Esophagus squamous epithelium (tissue), 5 donors: ENCODE measurements at regions not wholly inside any gene's neighbourhood (a gene's known extent, or its start where the extent isn't known, plus 50 kb on each side); places are given as distances from the start of the nearest gene placed in this dataset.

Experiments
- DNase-seq: peaks from one replicate; lab custom pipeline; 2025; lab: John Stamatoyannopoulos, UW
- H3K27ac ChIP-seq, 4 donors: fragments of 200-600 bp; sonication (generic); one replicate each; pipeline ENCODE4 v1.5.1; 2016 to 2019; ENCODE audit warnings: mild to moderate bottlenecking in 1 of 4
- H3K27me3 ChIP-seq, 4 donors: fragments of 200-600 bp; sonication (generic); 1 replicate in 3 of 4; 2 replicates in 1 of 4; pipeline versions ENCODE4 v1.5.1 to v1.6.0; 2017 to 2021; ENCODE audit warnings: antibody characterized with exemption in 1 of 4
- H3K36me3 ChIP-seq, 3 donors: fragments of 200-600 bp; sonication (generic); one replicate each; pipeline ENCODE4 v1.5.1; 2016 to 2019
- H3K4me1 ChIP-seq, 3 donors: fragments of 200-600 bp; sonication (generic); one replicate each; pipeline ENCODE4 v1.5.1; 2017 to 2019
- H3K4me3 ChIP-seq, 4 donors: fragments of 200-600 bp; sonication (generic); 1 replicate in 3 of 4; 2 replicates in 1 of 4; pipeline ENCODE4 v1.5.1; 2016 to 2019; ENCODE audit warnings: mild to moderate bottlenecking in 2 of 4, moderate library complexity in 1 of 4
- H3K9me3 ChIP-seq, 3 donors: fragments of 200-600 bp; sonication (generic); one replicate each; pipeline ENCODE4 v1.5.1; 2016 to 2019
- CTCF ChIP-seq, 6 experiments: fragments of 450-650 bp in 4 of 6; fragments of 200-600 bp in 2 of 6; sonication (generic) in 2 of 6; IDR thresholded peaks; one replicate each; pipeline ENCODE4 v1.5.1; 2016 to 2019; ENCODE audit warnings: antibody characterized with exemption in 6 of 6, mild to moderate bottlenecking in 4 of 6, moderate library complexity in 4 of 6
- POLR2A ChIP-seq, 4 donors: fragments of 450-650 bp; IDR thresholded peaks; one replicate each; pipeline ENCODE4 v1.6.1; 2017; ENCODE audit warnings: antibody characterized with exemption in 4 of 4, mild to moderate bottlenecking in 4 of 4, moderate library complexity in 3 of 4
- WGBS, 2 donors: methylation state at CpG; one replicate each; pipeline ENCODE4 v1.1.5; 2018; 5-methylcytosine and 5-hydroxymethylcytosine counted together
- intact Hi-C: fragments of 100-400 bp; cut with DNase I; formaldehyde crosslinking; loops from one replicate; pipeline ENCODE4 v1.15.0; 2022
- donor health status: DM: yes; HTN: yes; CAD: no.

GRCh38 chr15:26113296-26113695 lies 250.2 kb upstream of the ATP10A start:
- 73 to 75% methylated on average over 9 to 10 of the region's 10 CpGs for WGBS, 2 donors
- no peak overlapping the region for H3K27ac ChIP-seq
- H3K36me3 ChIP-seq: no peaks in the 10 kb centered on the region
- H3K27me3 ChIP-seq: no peaks in the 10 kb centered on the region
- H3K4me1 ChIP-seq: peaks cover 0 to 12% (median 0%) of the 10 kb centered on the region in 3 donors
- intact Hi-C loops: no loop called here
- no peaks in the 10 kb centered on the region for H3K9me3 ChIP-seq
- H3K4me3 ChIP-seq: no peak overlapping the region
- no peak for DNase-seq
- no peak for TF ChIP-seq POLR2A (IDR thresholded peaks at IDR 0.05)

- Histone ChIP-seq H3K9me3 (peaks cover 0 to 6% (median 4%) of the 10 kb centered on the region in 3 donors), H3K36me3 (no peaks in the 10 kb centered on the region), H3K27me3 (no peaks in the 10 kb centered on the region), H3K27ac (no peak overlapping the region), H3K4me3 (no peak overlapping the region), H3K4me1 (no peaks in the 10 kb centered on the region)
- TF ChIP-seq POLR2A (IDR thresholded peaks at IDR 0.05) (no peak), CTCF (IDR thresholded peaks at IDR 0.05) (no peak)
- 63 to 70% methylated on average over 4 of the region's 4 CpGs for WGBS, 2 donors
- intact Hi-C loops: no loop called here
- DNase-seq: no peak
Observed at GRCh38 chr15:26109203-26109602, 246.1 kb upstream of the ATP10A start.

- peaks cover 0 to 6% (median 0%) of the 10 kb centered on the region in 3 donors for H3K4me1 ChIP-seq
- H3K27ac ChIP-seq: no peak overlapping the region
- peaks cover 0 to 6% (median 4%) of the 10 kb centered on the region in 3 donors for H3K9me3 ChIP-seq
- intact Hi-C loops: no loop called here
- no peaks in the 10 kb centered on the region for H3K27me3 ChIP-seq
- no peak for DNase-seq
- TF ChIP-seq POLR2A (IDR thresholded peaks at IDR 0.05): no peak
- TF ChIP-seq CTCF (IDR thresholded peaks at IDR 0.05): no peak
- H3K4me3 ChIP-seq: no peak overlapping the region
- WGBS, 2 donors: 85 to 88% methylated on average over 2 to 3 of the region's 3 CpGs
- no peaks in the 10 kb centered on the region for H3K36me3 ChIP-seq
Observed at GRCh38 chr15:26106556-26106955, 243.4 kb upstream of the ATP10A start.

GRCh38 chr15:26103002-26103404 lies 239.9 kb upstream of the ATP10A start:
- TF ChIP-seq POLR2A (IDR thresholded peaks at IDR 0.05) (no peak), CTCF (IDR thresholded peaks at IDR 0.05) (no peak)
- WGBS, 2 donors: 40 to 74% methylated on average over 7 of the region's 7 CpGs
- DNase-seq: no peak
- H3K27ac ChIP-seq: no peak overlapping the region
- H3K9me3 ChIP-seq: peaks cover 0 to 6% (median 4%) of the 10 kb centered on the region in 3 donors
- H3K4me3 ChIP-seq: no peak overlapping the region
- intact Hi-C loops: no loop called here
- no peaks in the 10 kb centered on the region for H3K27me3 ChIP-seq
- H3K36me3 ChIP-seq: no peaks in the 10 kb centered on the region
- H3K4me1 ChIP-seq: peaks cover 0 to 6% (median 0%) of the 10 kb centered on the region in 3 donors

GRCh38 chr15:26102365-26102764 lies 239.2 kb upstream of the ATP10A start:
- intact Hi-C loops: no loop called here
- DNase-seq: no peak
- Histone ChIP-seq H3K4me3 (no peak overlapping the region), H3K4me1 (peaks cover 0 to 6% (median 0%) of the 10 kb centered on the region in 3 donors), H3K27me3 (no peaks in the 10 kb centered on the region), H3K27ac (no peak overlapping the region), H3K36me3 (no peaks in the 10 kb centered on the region), H3K9me3 (peaks cover 0 to 6% (median 4%) of the 10 kb centered on the region in 3 donors)
- WGBS, 2 donors: 79 to 81% methylated on average over 4 of the region's 4 CpGs
- TF ChIP-seq POLR2A (IDR thresholded peaks at IDR 0.05) (no peak), CTCF (IDR thresholded peaks at IDR 0.05) (no peak)

DNA sequence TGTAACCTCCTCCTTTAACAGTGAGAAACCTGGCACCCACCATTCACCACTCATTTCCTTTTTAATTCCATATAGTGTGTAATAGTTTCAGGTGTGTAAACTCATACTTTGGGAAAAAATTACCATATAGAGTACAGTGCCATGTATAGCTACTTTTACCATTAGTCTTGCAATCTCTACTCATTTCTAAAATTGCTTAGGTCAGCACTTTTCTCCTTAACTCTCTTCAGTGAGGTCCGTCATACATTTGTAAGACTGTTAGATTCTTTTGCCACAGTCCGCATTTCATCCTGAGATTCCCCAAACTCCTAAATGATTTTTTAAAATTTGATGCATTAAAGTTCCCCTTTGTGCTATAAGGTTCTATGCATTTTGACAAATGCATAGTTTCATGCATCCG lies 238.3 kb upstream of the ATP10A start:
- no peaks in the 10 kb centered on the region for H3K27me3 ChIP-seq
- H3K4me1 ChIP-seq: peaks cover 0 to 6% (median 0%) of the 10 kb centered on the region in 3 donors
- intact Hi-C loops: no loop called here
- no peak overlapping the region for H3K27ac ChIP-seq
- 85 to 90% methylated on average over 3 of the region's 3 CpGs for WGBS, 2 donors
- peaks cover 0 to 2% (median 0%) of the 10 kb centered on the region in 3 donors for H3K9me3 ChIP-seq
- no peaks in the 10 kb centered on the region for H3K36me3 ChIP-seq
- no peak for TF ChIP-seq POLR2A (IDR thresholded peaks at IDR 0.05)
- TF ChIP-seq CTCF (IDR thresholded peaks at IDR 0.05): no peak
- H3K4me3 ChIP-seq: no peak overlapping the region
- DNase-seq: no peak
